ENCODE measurements at regions not wholly inside any gene's neighbourhood (a gene's known extent, or its start where the extent isn't known, plus 50 kb on each side); places are given as distances from the start of the nearest gene placed in this dataset.

DNA sequence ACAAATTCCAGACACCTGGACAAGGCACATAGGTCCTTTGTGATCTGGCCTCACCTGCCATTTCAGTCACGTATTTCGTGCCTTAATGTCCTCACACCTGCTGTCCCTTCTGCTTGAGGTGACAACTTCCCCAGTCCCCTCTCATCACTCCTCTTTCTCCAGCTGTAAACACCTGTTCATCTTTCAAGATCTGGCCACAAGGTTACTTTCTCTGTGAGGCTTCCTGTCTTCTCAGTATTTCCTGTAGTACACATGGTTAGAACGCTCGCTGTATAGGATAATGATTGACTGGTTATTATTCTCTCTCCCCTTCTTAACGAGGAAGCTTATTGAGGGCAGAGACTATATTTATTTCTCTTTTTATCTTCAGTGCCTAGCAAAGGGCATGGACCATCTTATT is 74.5 kb upstream of the PMFBP1 start:
- Mint-ChIP-seq H3K4me3 (ENCODE audit: unreplicated experiment) (no peak overlapping the region), H3K27ac (ENCODE audit: unreplicated experiment) (no peak overlapping the region), H3K36me3 (ENCODE audit: low read depth, unreplicated experiment) (no peaks in the 10 kb centered on the region), H3K27me3 (ENCODE audit: unreplicated experiment) (no peaks in the 10 kb centered on the region), H3K9me3 (ENCODE audit: unreplicated experiment) (no peaks in the 10 kb centered on the region), H3K4me1 (ENCODE audit: unreplicated experiment) (no peaks in the 10 kb centered on the region)
- no peak for DNase-seq (ENCODE audit: low spot score)
- TF ChIP-seq, protein P1, sequence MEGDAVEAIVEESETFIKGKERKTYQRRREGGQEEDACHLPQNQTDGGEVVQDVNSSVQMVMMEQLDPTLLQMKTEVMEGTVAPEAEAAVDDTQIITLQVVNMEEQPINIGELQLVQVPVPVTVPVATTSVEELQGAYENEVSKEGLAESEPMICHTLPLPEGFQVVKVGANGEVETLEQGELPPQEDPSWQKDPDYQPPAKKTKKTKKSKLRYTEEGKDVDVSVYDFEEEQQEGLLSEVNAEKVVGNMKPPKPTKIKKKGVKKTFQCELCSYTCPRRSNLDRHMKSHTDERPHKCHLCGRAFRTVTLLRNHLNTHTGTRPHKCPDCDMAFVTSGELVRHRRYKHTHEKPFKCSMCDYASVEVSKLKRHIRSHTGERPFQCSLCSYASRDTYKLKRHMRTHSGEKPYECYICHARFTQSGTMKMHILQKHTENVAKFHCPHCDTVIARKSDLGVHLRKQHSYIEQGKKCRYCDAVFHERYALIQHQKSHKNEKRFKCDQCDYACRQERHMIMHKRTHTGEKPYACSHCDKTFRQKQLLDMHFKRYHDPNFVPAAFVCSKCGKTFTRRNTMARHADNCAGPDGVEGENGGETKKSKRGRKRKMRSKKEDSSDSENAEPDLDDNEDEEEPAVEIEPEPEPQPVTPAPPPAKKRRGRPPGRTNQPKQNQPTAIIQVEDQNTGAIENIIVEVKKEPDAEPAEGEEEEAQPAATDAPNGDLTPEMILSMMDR (IDR thresholded peaks at IDR 0.05; ENCODE audit: unreplicated experiment) = no peak

DNA sequence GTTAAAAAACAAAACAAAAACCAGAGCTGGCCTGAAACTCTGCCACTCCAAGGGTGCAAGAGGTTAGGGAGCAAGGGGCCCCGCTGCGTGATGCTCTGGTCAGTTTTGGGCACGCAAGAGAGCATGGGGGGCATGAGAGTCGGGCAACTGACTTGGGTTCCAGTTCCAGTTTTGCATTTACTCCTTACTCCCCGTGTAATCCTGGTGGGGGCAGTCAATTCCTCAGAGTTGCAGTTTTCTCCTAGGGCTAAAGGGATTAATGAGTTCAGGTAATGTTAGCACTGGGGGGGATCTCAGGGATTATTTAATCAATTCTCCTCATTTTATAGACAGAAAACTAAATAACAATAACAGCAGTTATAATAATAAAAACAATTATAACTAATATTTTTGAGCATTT is 72.9 kb upstream of the PMFBP1 start:
- TF ChIP-seq, protein P1 (IDR thresholded peaks at IDR 0.05; ENCODE audit: unreplicated experiment) = no peak
- DNase-seq (ENCODE audit: low spot score) = no peak
- Mint-ChIP-seq H3K9me3 (ENCODE audit: unreplicated experiment) (no peaks in the 10 kb centered on the region), H3K27ac (ENCODE audit: unreplicated experiment) (no peak overlapping the region), H3K27me3 (ENCODE audit: unreplicated experiment) (no peaks in the 10 kb centered on the region), H3K4me1 (ENCODE audit: unreplicated experiment) (no peaks in the 10 kb centered on the region), H3K4me3 (ENCODE audit: unreplicated experiment) (no peak overlapping the region), H3K36me3 (ENCODE audit: low read depth, unreplicated experiment) (no peaks in the 10 kb centered on the region)

DNA sequence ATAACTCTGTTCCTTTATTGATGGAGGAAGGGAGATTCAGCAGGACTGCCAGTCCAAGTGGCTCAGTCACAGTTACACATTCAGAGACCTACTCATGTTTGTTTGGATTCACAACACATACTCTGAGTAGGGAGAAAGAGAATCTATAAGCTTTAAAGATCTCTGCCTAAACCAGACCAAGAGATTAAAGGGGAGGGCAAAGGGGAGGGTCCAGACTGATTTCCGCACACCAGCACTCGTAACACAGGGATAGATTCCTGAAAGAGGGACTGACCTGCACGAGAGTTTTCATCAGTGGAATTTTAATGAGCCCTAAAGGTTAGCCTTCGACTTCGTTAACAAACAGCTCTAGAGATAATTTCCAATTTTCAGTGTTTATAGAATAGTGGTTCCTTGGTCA is 71.7 kb upstream of the PMFBP1 start:
- H3K27me3 Mint-ChIP-seq (ENCODE audit: unreplicated experiment) = no peaks in the 10 kb centered on the region
- no peaks in the 10 kb centered on the region for H3K36me3 Mint-ChIP-seq (ENCODE audit: low read depth, unreplicated experiment)
- H3K4me1 Mint-ChIP-seq (ENCODE audit: unreplicated experiment) = no peaks in the 10 kb centered on the region
- H3K9me3 Mint-ChIP-seq (ENCODE audit: unreplicated experiment) = no peaks in the 10 kb centered on the region
- no peak overlapping the region for H3K27ac Mint-ChIP-seq (ENCODE audit: unreplicated experiment)
- TF ChIP-seq, protein P1 (IDR thresholded peaks at IDR 0.05; ENCODE audit: unreplicated experiment) = no peak
- no peak for DNase-seq (ENCODE audit: low spot score)
- no peak overlapping the region for H3K4me3 Mint-ChIP-seq (ENCODE audit: unreplicated experiment)

DNA sequence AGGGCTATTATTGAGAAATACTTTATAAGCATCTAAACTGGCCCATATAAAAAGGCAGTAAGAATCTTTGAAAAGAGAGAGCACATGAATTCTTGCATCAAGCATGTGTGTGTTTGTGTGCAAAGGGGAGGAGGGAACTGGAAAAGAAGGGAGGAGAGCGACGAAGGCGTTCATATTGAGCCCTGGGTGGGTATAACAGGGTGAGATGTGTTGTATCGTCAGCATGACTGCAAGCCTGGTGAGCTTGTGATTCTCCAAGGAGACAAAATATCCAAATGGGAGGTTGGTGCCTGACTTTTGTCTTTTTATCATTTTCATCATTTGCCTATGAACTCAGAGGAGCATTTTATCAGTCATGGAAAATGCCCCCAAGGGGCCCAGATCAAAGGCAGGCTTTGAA is 70.8 kb upstream of the PMFBP1 start:
- Mint-ChIP-seq H3K27me3 (ENCODE audit: unreplicated experiment) (no peaks in the 10 kb centered on the region), H3K4me1 (ENCODE audit: unreplicated experiment) (no peaks in the 10 kb centered on the region), H3K27ac (ENCODE audit: unreplicated experiment) (no peak overlapping the region), H3K9me3 (ENCODE audit: unreplicated experiment) (no peaks in the 10 kb centered on the region), H3K36me3 (ENCODE audit: low read depth, unreplicated experiment) (no peaks in the 10 kb centered on the region), H3K4me3 (ENCODE audit: unreplicated experiment) (no peak overlapping the region)
- TF ChIP-seq, protein P1 (IDR thresholded peaks at IDR 0.05; ENCODE audit: unreplicated experiment) = no peak
- no peak for DNase-seq (ENCODE audit: low spot score)

DNA sequence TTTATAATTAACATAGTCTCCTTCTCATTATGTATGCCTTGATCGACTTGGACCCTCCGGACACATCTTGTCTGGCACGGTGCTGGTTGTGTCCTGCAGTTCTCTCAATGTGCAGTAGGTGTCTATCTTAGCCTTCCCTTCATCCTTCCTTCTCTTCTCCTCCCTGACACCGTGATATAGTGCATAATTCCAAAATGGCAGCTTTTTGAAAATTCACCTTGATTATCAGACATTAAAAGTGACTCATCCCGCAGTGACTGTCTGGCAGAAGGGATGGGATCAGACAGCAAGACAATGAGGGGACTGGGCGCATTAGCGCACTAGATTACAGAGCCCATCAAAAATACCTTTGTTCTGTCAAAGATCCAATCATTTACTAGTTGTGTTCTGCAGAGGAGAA is 70.0 kb upstream of the PMFBP1 start:
- Mint-ChIP-seq H3K27ac (ENCODE audit: unreplicated experiment) (no peak overlapping the region), H3K9me3 (ENCODE audit: unreplicated experiment) (no peaks in the 10 kb centered on the region), H3K4me3 (ENCODE audit: unreplicated experiment) (no peak overlapping the region), H3K36me3 (ENCODE audit: low read depth, unreplicated experiment) (no peaks in the 10 kb centered on the region), H3K4me1 (ENCODE audit: unreplicated experiment) (no peaks in the 10 kb centered on the region), H3K27me3 (ENCODE audit: unreplicated experiment) (no peaks in the 10 kb centered on the region)
- TF ChIP-seq, protein P1 (IDR thresholded peaks at IDR 0.05; ENCODE audit: unreplicated experiment) = peak; percentile 62
- peak; percentile 25 for DNase-seq (ENCODE audit: low spot score)

Measured in endothelial cell (in vitro differentiated cells).